Stimulated activated naive CD8-positive, alpha-beta T cell treated with anti-CD3 and anti-CD28 coated beads, Interleukin-15, Interleukin-2, amounts not matched to agents 100 U/mL and 50 U/mL, for 24 hours (primary cell): ENCODE measurements at regions not wholly inside any gene's neighbourhood (a gene's known extent, or its start where the extent isn't known, plus 50 kb on each side); places are given as distances from the start of the nearest gene placed in this dataset.

Source experiments
- ATAC-seq: fragments of 150-1000 bp; cut with Tn5 transposase; one replicate; pipeline ENCODE4 v1.10.0; 2021
- DNase-seq: peaks from one replicate; pipeline ENCODE4 v3.0.0; 2021

DNA sequence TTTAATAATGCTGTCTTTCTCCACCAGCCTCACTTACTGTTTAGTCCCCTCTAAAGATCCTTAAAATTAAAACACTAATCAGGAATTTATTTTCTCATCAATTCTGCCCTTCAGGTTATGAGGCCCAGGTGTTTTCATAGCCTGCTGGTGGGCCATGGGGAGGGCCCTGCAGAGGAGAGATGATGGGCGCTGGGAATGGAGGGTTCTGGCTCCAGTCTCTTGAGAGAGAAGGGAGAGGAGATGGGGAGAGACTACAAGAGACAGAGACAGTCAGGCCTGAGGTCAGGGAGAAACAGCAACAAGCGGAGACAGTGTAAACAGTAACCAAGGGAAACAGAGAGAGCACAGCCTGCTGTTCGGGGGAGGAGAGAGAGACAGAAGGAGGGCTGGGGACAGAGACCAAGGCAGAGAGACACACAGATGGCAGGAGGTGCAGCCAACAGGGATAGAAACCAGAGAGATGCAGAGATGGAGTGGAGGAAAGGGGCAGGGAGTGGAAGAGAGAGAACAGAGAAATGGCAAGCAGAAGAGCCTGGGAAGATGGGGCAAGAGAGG, 187.3 kb upstream of the SYT13 start:
- ATAC-seq: no peak

DNA sequence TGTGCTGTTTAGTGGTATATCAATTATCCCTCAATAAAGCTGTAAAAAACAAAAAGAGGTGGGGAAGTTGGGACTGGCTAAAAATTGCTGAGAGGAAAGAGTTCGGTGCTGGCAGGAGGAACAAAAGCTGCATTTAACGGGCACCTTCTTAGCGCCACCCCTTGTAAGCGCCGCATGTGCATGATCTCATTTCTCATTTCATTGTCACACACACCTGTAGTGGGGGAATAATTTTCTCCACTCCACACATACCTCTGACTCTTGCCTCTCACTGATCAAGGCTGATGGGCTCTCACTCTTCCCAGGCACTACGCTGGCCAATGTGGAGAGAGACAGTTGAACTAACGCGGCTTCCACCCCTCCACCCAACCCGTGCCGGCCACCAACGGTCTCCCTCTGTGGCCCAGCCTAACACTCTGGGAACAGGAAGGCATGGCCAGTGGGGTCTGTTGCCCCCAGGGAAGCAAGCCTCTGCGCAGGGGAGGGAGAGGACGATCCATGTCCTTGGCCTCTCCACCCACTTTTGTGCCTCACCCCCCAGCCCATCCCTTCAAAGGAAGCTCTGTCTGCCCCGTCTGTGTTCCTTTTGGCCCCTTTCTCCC, 186.7 kb upstream of the SYT13 start:
- ATAC-seq (no peak), DNase-seq (no peak)

More for the DNA sequence above, 187.3 kb upstream of the SYT13 start:
- DNase-seq: no peak

DNA sequence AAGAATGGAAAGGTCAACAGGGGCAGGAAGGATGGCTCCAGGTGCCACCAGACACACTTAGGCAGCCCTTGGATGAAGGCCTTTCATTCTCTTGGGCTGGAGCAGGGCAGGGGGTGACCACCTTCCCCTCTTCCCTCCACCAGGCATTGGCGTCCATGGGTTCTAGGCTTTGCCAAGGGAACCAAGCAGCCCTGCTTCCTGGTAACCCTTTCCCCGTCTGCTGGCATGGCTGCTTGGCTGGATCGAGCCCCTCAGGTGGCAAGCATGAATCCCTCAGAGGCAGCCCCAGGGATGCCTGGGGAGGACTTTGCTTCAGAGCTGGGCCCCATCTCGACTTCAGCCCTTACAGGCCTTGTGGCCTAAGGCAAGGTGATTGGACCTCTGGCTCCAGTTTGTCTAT, 185.1 kb upstream of the SYT13 start:
- ATAC-seq (no peak), DNase-seq (no peak)

DNA sequence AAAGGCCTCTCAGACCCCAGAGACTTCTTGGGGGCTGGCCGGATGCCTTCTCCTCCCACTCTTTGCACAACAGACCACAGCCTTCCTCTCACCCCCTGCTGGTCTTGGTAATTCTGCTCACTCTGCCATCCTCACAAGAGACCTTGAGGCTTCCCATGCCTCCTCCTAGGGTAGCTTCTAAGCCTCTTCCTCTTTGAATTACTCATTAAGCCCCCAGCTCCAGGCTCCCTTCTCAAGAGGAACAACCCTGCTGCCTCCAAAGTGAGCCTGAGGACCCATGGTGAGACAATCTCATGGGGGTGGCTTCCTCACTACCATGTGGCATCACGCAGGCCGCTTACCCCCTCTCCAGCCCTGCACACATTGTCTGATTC, 184.6 kb upstream of the SYT13 start:
- DNase-seq: no peak
- no peak for ATAC-seq

DNA sequence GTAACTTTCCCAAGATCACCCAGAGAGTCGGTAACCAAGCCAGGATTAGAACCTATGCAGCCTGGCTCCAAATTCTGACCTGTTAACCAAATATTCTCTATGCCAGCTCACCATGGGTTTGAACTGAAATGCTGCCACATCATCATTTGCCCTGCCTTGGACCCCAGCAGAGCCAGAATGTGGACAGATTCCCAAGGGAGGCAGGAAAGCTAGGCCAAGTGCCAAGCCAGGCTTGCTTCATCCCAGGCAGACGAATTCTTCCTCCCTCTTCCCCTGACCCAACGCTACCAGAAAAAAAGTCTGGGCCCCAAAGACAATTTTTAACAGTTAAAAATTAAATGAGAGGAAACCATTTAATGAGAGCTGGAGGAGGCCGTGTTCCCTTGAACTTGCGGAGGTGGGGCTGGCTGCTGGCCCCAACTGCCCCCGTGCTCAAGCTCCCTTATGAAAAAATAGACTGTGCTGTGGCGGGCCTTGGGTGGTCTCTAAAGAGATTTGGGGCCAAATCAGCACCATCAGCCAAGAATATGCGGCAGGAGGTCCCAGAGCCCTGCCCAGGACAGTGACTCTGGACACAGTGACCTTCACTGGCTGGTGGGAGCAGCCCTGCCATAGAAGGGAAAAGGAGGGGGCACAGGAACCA, 184.1 kb upstream of the SYT13 start:
- DNase-seq (no peak), ATAC-seq (no peak)

DNA sequence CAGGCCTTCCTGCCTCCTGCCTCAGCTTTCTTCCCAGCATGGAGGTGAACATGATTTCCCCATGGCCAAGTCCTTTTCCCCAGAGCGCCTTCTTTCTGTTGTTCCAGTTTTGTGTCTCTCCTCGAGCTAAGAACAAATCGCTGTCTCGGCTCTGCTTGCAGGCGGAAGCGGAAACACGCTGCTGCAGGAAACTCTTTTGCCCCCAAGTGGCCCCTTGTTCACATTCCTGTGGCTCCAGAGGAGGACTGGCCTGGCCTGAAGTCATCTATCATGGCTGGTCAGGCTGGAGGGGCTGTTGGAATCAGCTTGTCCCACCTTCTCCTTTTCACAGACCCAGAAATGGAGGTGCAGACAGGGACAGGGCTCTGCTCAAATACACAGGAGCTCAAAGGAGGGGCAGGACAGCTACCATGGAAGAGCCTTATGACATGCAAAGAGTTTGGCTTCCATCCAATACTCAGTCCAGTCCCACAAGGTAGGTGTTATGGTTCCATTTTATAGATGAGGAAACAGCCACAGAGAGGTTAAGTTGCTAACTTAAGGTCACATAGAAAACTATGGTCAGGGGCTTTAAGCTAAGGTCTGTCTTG, 182.2 kb upstream of the SYT13 start:
- DNase-seq (no peak), ATAC-seq (no peak)

DNA sequence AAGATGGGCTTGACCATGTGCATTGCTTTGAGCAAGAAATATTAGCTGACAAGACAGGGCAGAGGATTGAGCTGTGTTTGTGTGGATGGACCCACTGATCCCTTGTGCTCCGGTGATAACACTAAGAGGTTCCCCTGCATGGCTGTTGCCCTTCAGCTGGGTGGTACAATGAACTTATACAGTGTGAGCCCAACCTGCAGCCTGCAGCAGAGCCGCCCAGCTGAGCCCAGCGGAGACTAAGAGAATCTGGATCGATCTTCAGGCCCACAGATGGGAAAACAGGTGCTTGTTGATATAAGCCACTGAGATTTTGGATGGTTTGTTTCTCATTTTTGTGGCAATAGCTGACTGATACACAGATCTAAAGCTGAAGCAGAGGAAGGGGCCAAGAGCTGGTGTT, 177.4 kb upstream of the SYT13 start:
- DNase-seq: no peak
- no peak for ATAC-seq

DNA sequence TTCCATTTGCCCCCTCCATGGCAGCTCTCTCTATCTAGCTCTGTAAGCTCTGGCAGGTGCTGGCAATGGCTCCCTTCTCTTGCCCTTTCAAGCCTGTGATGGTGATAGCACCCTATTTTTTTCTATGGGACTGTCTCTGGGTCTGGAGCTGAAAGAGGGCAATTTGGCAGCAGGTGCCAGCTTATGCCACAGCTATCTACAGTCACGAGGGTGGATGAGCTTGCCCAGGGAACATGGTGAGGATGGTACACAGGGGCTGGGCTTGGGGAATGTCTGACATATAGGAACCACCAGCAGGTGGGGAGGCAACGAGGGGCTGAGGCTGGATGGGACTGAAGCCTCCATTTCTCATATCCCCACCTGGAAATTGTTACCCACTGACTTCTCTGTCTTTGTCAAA, 175.4 kb upstream of the SYT13 start:
- no peak for ATAC-seq
- no peak for DNase-seq

DNA sequence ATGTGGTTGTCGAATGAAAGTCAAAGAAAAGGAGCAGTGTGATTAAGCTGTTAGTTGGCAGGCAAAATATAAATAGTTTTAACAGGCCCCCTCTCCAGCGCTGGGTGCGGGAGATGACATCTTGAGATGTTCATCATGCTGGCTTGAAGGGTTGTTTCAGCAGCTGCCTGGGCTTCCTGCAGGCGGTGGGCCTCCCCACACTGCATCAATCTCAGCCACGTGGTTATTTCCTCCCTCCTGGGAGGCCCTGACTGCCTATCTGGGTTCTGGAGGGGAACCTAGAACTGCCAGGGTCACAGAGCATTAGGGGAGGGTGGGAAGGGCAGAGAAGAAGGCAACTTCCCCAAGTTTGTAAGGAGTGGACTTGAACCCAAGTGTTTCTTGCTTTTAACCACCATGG, 173.3 kb upstream of the SYT13 start:
- no peak for DNase-seq
- no peak for ATAC-seq

DNA sequence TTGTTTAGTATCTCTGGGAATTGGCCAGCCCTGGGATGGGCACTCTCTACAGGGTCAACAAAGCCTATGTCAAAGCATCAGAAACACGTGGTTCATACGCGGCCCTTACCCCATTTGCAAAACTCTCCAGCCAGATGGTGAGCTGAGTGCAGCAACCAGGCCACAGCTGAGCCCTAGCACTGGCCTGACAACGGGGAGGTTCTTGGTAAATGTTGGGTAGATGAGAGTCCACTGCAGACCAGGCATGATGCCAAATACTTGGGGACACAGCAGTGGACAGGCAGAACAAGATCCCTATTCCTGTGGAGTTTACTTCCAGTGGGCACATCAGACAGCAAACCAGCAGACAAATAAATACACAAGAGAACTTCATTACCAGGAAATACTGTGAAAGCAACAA, 172.1 kb upstream of the SYT13 start:
- no peak for DNase-seq
- ATAC-seq: no peak

DNA sequence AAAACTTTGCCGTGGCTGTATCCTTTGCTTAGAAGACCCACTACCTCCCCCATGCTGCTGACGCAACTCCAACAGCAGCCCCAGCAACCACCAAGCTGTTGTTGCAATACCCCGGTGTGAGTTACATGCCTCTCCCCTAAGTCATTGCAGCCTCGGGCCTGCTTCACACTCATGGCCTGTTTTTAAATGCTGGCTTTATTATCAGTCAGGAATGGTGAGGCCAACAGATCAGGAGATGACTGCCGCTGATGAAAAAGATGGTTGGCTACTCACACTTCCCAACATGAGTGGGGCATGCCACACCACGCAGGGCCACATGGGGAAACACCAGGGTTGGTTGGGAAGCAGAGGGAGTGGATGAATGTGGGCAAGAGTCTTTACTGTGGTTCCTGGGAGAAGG, 171.5 kb upstream of the SYT13 start:
- DNase-seq (no peak), ATAC-seq (no peak)

DNA sequence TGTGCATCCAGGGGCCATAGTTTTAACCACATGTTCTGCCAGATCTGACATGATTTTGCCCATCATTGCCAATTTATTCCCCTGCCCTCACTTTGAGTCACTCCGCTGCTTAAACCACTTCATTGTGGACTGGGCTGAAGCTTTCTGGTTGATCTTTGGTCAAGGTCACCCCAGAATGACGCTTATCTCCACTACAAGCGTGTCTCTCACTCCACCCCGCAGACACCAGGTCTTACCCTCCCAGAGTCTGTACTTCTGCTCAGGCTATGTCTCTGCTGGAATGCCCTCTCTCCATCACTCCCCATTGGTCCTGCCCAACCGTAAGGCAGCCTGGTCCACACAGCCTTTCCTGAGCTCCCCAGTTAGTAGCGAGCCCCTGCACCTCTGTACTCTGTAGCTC, 170.5 kb upstream of the SYT13 start:
- DNase-seq (no peak), ATAC-seq (no peak)

DNA sequence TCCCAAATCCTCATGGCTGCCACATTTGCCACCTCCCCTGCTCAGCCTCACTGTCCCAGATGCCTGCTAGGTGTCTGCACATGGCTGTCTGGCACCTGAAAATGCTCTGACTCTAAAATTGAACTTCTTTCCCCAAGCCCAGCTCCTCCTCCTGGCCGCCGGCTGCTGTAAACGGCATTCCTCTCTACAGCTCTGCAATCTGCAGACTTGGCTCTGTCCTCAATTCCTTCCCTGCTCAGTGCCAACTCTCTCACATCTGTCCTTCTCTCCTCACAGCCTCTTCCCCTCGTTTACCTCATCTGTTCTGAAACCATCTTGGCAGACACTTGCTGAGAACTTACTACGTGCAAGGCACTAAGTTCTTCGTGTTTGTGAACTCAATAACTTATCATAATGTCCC, 169.4 kb upstream of the SYT13 start:
- ATAC-seq (no peak), DNase-seq (no peak)

DNA sequence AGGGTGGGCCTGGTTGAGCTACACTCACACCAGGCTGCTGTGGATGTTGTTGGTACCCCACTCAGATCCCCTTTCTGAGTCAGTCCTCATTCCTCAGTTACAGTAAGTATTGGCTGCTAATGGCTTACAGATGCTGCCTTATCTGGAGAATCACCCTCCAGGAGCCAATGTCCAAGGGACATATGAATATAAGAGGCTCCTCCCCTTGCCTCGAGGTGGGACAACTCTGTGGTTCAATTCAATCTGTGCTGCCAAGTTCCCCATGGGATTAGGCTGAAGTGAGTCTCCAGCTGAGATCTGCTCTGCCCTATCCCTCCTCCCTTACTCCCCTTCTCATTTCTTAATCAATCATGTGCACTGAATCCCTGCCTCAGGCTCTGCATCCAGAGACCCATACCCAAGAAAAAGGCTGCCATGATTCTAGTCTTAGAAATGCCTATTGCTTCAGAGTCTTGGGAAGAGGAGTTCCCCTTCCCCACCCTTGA, 168.8 kb upstream of the SYT13 start:
- ATAC-seq (no peak), DNase-seq (no peak)

DNA sequence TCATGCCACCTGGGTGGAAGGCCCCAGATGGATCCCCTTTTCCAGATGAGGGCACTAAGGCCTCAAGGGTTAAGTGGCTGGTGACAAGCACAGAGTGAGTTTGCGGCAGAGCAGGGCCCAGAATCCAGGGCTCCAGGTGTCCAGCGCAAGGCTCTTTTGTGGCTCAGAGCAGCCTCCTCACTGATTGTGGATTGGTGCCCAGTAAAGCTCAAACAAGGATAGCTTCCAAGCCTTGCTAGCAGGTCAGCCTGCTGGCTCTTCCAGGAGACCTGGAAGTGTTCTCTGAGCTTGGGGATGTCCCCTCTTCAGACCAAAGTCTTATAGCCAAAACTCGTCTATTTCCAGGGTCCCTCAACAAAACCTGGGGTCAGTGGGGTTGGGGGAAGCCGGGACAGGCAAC, 167.6 kb upstream of the SYT13 start:
- ATAC-seq (no peak), DNase-seq (no peak)

DNA sequence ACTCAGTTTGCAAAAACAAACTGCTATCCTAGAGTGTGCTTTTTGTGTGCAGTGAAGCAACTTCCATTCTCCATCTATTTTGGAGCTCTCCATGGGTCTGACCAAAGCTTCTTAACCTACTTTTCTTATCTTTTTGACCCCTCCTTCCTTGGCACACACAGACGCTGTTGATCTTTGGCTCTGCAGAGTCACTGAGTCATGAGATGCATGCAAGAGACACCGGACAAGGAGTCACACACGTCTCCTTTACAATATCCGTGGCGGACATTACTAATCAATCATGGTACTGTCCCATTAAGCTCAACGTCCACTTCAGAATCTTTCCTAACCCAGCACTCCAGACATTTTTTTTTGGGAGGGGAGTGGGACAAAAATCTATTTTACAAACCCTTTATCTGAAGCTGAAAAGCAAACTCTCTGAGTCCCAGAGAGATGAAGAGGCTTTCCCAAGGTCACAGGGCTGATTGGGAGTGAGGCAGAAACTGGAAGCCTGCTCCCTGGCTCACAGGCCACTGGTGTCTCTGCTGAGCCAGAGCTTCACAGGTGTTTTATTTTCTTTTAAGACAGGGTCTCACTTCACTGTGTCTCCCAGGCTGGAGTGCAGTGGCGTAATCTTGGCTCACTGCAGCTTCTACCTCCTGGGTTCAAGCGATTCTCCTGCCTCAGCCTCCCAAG, 165.8 kb upstream of the SYT13 start:
- DNase-seq: no peak

DNA sequence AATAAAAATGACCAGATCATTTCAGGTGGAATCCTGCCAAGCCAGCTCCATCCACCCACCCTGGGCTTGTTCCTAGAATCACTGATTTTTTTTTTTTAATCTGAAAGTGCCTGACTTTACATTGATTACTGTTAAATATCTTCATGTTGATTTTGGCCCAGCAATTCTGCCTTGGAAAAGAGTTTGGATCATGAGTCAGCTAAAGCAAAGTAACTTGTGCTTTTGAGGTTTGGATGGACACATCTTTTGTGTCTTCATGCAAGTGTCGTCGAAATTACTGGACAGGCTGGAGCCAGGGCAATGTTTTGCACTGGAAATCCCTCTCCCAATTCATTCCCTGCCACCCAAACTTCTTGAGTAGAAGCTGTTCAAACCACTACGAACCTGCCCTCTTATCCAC, 164.0 kb upstream of the SYT13 start:
- no peak for ATAC-seq
- DNase-seq: no peak

More for the DNA sequence above, 165.8 kb upstream of the SYT13 start:
- ATAC-seq: no peak

DNA sequence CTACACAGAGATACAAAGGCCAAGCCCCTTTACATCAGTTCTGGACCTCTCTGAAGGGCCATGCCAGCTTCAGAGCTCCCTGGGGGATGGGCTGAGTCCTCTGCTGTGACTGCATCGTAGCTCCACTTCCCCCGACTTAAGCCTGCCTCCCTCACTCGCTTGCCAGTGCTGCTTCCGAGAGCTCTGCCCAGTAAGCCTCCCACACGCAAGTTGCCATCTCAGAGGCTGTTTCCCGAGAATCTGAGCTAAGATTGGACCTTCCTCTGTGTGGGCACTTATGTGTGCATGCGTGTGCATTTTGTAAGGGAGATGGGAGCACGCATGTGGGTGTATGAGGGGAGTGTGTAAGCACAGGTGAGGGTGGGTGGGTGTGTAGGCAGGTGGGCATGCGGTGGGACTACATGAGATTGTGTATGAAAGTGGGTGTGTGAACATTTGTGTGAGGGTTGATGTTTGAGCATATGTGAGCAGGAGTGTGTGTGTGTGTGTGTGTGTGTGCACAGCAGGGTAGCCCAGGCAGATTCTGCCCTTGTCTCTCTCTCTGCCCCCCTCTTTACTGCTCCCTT, 163.0 kb upstream of the SYT13 start:
- DNase-seq (no peak), ATAC-seq (no peak)

DNA sequence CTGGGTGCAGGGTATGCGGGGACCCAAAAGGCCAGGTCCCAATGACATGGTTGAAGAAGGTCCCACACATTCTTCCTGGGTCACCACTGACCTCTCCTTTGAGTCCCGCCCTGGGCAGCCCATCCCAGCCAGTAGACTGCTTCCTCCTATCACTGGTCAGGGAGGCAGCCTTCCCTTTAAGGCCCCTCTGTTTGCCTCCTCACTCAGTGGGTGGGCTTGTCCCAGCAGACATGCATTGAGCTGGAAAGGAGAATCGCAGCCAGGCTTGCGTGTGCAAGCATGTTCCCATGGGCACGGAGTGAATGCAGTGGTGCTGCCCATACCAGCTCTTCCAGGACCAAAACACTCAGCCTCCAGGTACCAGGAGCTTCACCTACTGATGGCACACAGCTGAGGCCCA, 162.4 kb upstream of the SYT13 start:
- DNase-seq (no peak), ATAC-seq (no peak)

DNA sequence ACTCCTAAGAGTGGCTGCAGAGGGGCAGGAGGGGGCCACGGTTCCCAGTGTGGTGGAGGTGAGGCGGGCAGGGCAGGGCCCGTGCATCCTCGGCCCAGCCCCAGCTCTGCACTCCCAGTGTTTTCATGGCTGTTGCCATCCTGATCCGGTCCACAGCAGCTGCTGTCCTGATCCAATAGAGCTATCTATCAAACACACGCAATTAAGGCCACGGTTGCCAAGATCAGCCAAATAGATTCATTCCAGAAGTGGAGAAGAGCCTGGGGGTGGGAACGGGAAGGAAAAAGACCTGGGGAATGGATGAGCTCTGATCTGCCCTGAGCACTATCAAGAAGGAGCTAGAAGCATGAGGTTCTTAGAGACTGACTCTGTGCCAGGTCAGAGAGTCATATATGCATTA, 160.9 kb upstream of the SYT13 start:
- DNase-seq (no peak), ATAC-seq (no peak)

DNA sequence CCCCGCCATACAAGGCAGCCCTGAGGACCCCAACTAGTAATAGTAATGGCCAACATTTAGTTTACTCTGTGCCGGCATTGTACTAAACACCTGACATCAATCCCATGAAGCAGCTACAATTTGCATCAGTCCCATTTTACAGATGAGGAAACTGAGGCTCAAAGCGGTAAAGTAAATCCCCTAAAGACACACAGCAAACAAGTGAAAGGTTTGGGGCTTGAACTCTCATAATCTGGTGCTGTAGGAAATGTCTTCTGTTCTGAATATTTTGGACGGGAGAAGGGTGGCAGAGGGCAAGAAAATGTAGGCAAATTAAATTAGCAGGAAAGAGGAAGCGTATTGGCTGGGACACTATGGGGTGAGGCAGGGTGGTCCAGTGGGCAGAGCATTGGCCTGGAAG, 160.3 kb upstream of the SYT13 start:
- no peak for DNase-seq
- ATAC-seq: no peak

DNA sequence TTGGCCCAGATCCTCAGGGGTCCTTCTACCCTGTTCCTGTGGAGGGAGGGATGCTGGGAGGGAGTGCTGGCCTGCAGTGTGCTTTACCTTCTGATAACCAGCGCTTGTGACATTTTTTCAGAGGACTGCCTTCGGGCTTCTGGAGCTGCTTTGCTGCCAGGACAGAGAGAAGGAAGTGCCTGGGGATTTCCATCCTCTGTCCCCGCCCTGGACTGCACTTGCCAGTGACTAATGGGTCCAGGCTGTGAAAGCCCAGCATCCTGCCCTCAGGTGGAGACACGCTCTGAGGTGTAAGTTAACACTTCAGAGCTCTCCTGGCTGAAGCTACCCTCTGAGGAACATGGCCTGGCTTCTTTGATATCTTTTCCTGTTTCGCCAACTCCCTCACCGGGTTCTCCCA, 158.7 kb upstream of the SYT13 start:
- DNase-seq (no peak), ATAC-seq (no peak)

DNA sequence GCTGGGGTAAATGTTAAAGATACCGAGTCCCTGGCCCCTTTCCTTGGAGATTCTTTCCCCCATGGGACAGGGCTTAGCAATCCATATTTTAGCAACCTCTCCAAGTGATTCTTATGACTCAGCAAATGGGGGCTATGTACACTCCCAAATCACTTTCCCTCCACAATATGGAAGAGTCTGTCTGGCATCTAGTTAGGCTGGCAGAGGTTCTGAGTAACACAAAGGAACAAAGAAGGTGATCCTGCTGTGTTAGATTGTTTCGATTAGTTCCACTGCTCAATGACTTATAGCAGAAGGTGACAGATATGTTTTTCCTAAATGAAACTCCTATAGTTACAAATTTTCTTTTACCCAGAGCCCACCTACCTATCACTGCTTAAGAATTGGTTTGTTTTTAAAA, 154.0 kb upstream of the SYT13 start:
- ATAC-seq (no peak), DNase-seq (no peak)
